ENCODE measurements at regions not wholly inside any gene's neighbourhood (a gene's known extent, or its start where the extent isn't known, plus 50 kb on each side); places are given as distances from the start of the nearest gene placed in this dataset.
"Not testable (repeated sequence)": the region's sequence is repeated elsewhere in the genome, so short reads cannot be mapped to it uniquely, and the experiment has no call there.

- ATAC-seq (ENCODE audit: low FRiP score) (no peak), DNase-seq (no peak)
- WGBS, 2 donors, result 34 to 36% methylated on average over 7 of the region's 7 CpGs
- Histone ChIP-seq H3K36me3 (ENCODE audit: control insufficient read depth in 1 of 2, insufficient read depth in 2 of 2, low read length in 1 of 2) (no peaks in the 10 kb centered on the region), H3K27me3 (ENCODE audit: control insufficient read depth in 1 of 2, insufficient read depth in 2 of 2, low read length in 1 of 2) (no peaks in the 10 kb centered on the region), H3K4me3 (ENCODE audit: low read length in 2 of 2) (no peak overlapping the region), H3K9me3 (ENCODE audit: control insufficient read depth, low read length) (no peaks in the 10 kb centered on the region), H3K4me1 (ENCODE audit: control insufficient read depth in 1 of 2, insufficient read depth in 2 of 2, low read length in 2 of 2) (no peaks in the 10 kb centered on the region), H3K27ac (ENCODE audit: low read depth in 1 of 2, low read length in 2 of 2) (no peak overlapping the region)
- intact Hi-C loops (cut with DNase I), result no loop called here
These were observed 280.3 kb downstream of the SPRY1 start for GRCh38 chr4:123676890-123677229.

GRCh38 chr4:123682931-123683330 lies 286.3 kb downstream of the SPRY1 start:
- intact Hi-C loops (cut with DNase I), result no loop called here
- DNase-seq, result no peak
- no peaks in the 10 kb centered on the region for H3K9me3 ChIP-seq (ENCODE audit: control insufficient read depth, low read length)
- no peak overlapping the region for H3K4me3 ChIP-seq (ENCODE audit: low read length in 2 of 2)
- no peaks in the 10 kb centered on the region for H3K36me3 ChIP-seq (ENCODE audit: control insufficient read depth in 1 of 2, insufficient read depth in 2 of 2, low read length in 1 of 2)
- no peak overlapping the region for H3K27ac ChIP-seq (ENCODE audit: low read depth in 1 of 2, low read length in 2 of 2)
- 8 to 10% methylated on average over 2 of the region's 2 CpGs for WGBS, 2 donors
- no peak for ATAC-seq (ENCODE audit: low FRiP score)
- H3K4me1 ChIP-seq (ENCODE audit: control insufficient read depth in 1 of 2, insufficient read depth in 2 of 2, low read length in 2 of 2), result no peaks in the 10 kb centered on the region
- H3K27me3 ChIP-seq (ENCODE audit: control insufficient read depth in 1 of 2, insufficient read depth in 2 of 2, low read length in 1 of 2), result no peaks in the 10 kb centered on the region

GRCh38 chr4:123684937-123685336 lies 288.3 kb downstream of the SPRY1 start:
- H3K36me3 ChIP-seq (ENCODE audit: control insufficient read depth in 1 of 2, insufficient read depth in 2 of 2, low read length in 1 of 2); H3K27me3 ChIP-seq (ENCODE audit: control insufficient read depth in 1 of 2, insufficient read depth in 2 of 2, low read length in 1 of 2); H3K27ac ChIP-seq (ENCODE audit: low read depth in 1 of 2, low read length in 2 of 2); DNase-seq; H3K4me1 ChIP-seq (ENCODE audit: control insufficient read depth in 1 of 2, insufficient read depth in 2 of 2, low read length in 2 of 2); intact Hi-C loops (cut with DNase I); H3K4me3 ChIP-seq (ENCODE audit: low read length in 2 of 2); H3K9me3 ChIP-seq (ENCODE audit: control insufficient read depth, low read length); ATAC-seq (ENCODE audit: low FRiP score): not testable (repeated sequence)
- WGBS, 2 donors, result 96 to 98% methylated on average over 21 to 26 of the region's 26 CpGs

GRCh38 chr4:123695531-123695930 lies 298.9 kb downstream of the SPRY1 start:
- intact Hi-C loops (cut with DNase I); DNase-seq; H3K27ac ChIP-seq (ENCODE audit: low read depth in 1 of 2, low read length in 2 of 2); H3K36me3 ChIP-seq (ENCODE audit: control insufficient read depth in 1 of 2, insufficient read depth in 2 of 2, low read length in 1 of 2); H3K4me3 ChIP-seq (ENCODE audit: low read length in 2 of 2); H3K27me3 ChIP-seq (ENCODE audit: control insufficient read depth in 1 of 2, insufficient read depth in 2 of 2, low read length in 1 of 2); H3K9me3 ChIP-seq (ENCODE audit: control insufficient read depth, low read length); ATAC-seq (ENCODE audit: low FRiP score); H3K4me1 ChIP-seq (ENCODE audit: control insufficient read depth in 1 of 2, insufficient read depth in 2 of 2, low read length in 2 of 2): not testable (repeated sequence)
- 90 to 92% methylated on average over 2 of the region's 2 CpGs for WGBS, 2 donors

GRCh38 chr4:123696687-123697086 lies 300.1 kb downstream of the SPRY1 start:
- H3K4me1 ChIP-seq (ENCODE audit: control insufficient read depth in 1 of 2, insufficient read depth in 2 of 2, low read length in 2 of 2), result no peaks in the 10 kb centered on the region
- intact Hi-C loops (cut with DNase I), result no loop called here
- H3K27ac ChIP-seq (ENCODE audit: low read depth in 1 of 2, low read length in 2 of 2), result no peak overlapping the region
- ATAC-seq (ENCODE audit: low FRiP score) (no peak), DNase-seq (no peak)
- no peaks in the 10 kb centered on the region for H3K9me3 ChIP-seq (ENCODE audit: control insufficient read depth, low read length)
- H3K27me3 ChIP-seq (ENCODE audit: control insufficient read depth in 1 of 2, insufficient read depth in 2 of 2, low read length in 1 of 2), result no peaks in the 10 kb centered on the region
- no peaks in the 10 kb centered on the region for H3K36me3 ChIP-seq (ENCODE audit: control insufficient read depth in 1 of 2, insufficient read depth in 2 of 2, low read length in 1 of 2)
- WGBS, 2 donors, result 84 to 86% methylated on average over 2 of the region's 2 CpGs
- H3K4me3 ChIP-seq (ENCODE audit: low read length in 2 of 2), result no peak overlapping the region

GRCh38 chr4:123698556-123698955 lies 302.0 kb downstream of the SPRY1 start:
- Histone ChIP-seq H3K4me1 (ENCODE audit: control insufficient read depth in 1 of 2, insufficient read depth in 2 of 2, low read length in 2 of 2) (no peaks in the 10 kb centered on the region), H3K9me3 (ENCODE audit: control insufficient read depth, low read length) (no peaks in the 10 kb centered on the region), H3K27me3 (ENCODE audit: control insufficient read depth in 1 of 2, insufficient read depth in 2 of 2, low read length in 1 of 2) (no peaks in the 10 kb centered on the region), H3K4me3 (ENCODE audit: low read length in 2 of 2) (no peak overlapping the region), H3K36me3 (ENCODE audit: control insufficient read depth in 1 of 2, insufficient read depth in 2 of 2, low read length in 1 of 2) (no peaks in the 10 kb centered on the region), H3K27ac (ENCODE audit: low read depth in 1 of 2, low read length in 2 of 2) (no peak overlapping the region)
- ATAC-seq (ENCODE audit: low FRiP score) (no peak), DNase-seq (no peak)
- intact Hi-C loops (cut with DNase I), result no loop called here
- 94 to 97% methylated on average over 4 of the region's 4 CpGs for WGBS, 2 donors

GRCh38 chr4:123699880-123700771 lies 303.5 kb downstream of the SPRY1 start:
- ATAC-seq (ENCODE audit: low FRiP score), result peak; percentile 60
- H3K4me3 ChIP-seq (ENCODE audit: low read length in 2 of 2), result peak overlapping the region in 1 of 2 donors; percentile 10
- peak overlapping the region in 1 of 2 donors; percentile 75 for H3K27ac ChIP-seq (ENCODE audit: low read depth in 1 of 2, low read length in 2 of 2)

GRCh38 chr4:123701131-123701575 lies 304.6 kb downstream of the SPRY1 start:
- Histone ChIP-seq H3K4me1 (ENCODE audit: control insufficient read depth in 1 of 2, insufficient read depth in 2 of 2, low read length in 2 of 2) (no peaks in the 10 kb centered on the region), H3K27ac (ENCODE audit: low read depth in 1 of 2, low read length in 2 of 2) (no peak overlapping the region), H3K27me3 (ENCODE audit: control insufficient read depth in 1 of 2, insufficient read depth in 2 of 2, low read length in 1 of 2) (no peaks in the 10 kb centered on the region), H3K9me3 (ENCODE audit: control insufficient read depth, low read length) (no peaks in the 10 kb centered on the region), H3K4me3 (ENCODE audit: low read length in 2 of 2) (no peak overlapping the region), H3K36me3 (ENCODE audit: control insufficient read depth in 1 of 2, insufficient read depth in 2 of 2, low read length in 1 of 2) (no peaks in the 10 kb centered on the region)
- intact Hi-C loops (cut with DNase I), result no loop called here
- DNase-seq (no peak), ATAC-seq (ENCODE audit: low FRiP score) (no peak)
- 49 to 50% methylated on average over 1 of the region's 1 CpG for whole genome bisulfite sequencing, 2 donors

More at GRCh38 chr4:123699880-123700771, 303.5 kb downstream of the SPRY1 start:
- WGBS, 2 donors, result 5 to 6% methylated on average over 6 of the region's 6 CpGs
- H3K36me3 ChIP-seq (ENCODE audit: control insufficient read depth in 1 of 2, insufficient read depth in 2 of 2, low read length in 1 of 2), result no peaks in the 10 kb centered on the region
- intact Hi-C loops (cut with DNase I), result no loop called here
- no peaks in the 10 kb centered on the region for H3K9me3 ChIP-seq (ENCODE audit: control insufficient read depth, low read length)
- no peaks in the 10 kb centered on the region for H3K4me1 ChIP-seq (ENCODE audit: control insufficient read depth in 1 of 2, insufficient read depth in 2 of 2, low read length in 2 of 2)
- H3K27me3 ChIP-seq (ENCODE audit: control insufficient read depth in 1 of 2, insufficient read depth in 2 of 2, low read length in 1 of 2), result no peaks in the 10 kb centered on the region
- no peak for DNase-seq

- WGBS, 2 donors, result 80 to 91% methylated on average over 6 of the region's 6 CpGs
- Histone ChIP-seq H3K9me3 (ENCODE audit: control insufficient read depth, low read length) (peaks cover 1% of the 10 kb centered on the region), H3K4me3 (ENCODE audit: low read length in 2 of 2) (no peak overlapping the region), H3K4me1 (ENCODE audit: control insufficient read depth in 1 of 2, insufficient read depth in 2 of 2, low read length in 2 of 2) (no peaks in the 10 kb centered on the region), H3K36me3 (ENCODE audit: control insufficient read depth in 1 of 2, insufficient read depth in 2 of 2, low read length in 1 of 2) (peaks cover 0 to 2% of the 10 kb centered on the region in 2 donors), H3K27ac (ENCODE audit: low read depth in 1 of 2, low read length in 2 of 2) (no peak overlapping the region), H3K27me3 (ENCODE audit: control insufficient read depth in 1 of 2, insufficient read depth in 2 of 2, low read length in 1 of 2) (no peaks in the 10 kb centered on the region)
- intact Hi-C loops (cut with DNase I), result no loop called here
- ATAC-seq (ENCODE audit: low FRiP score), result no peak
- DNase-seq, result no peak
These were observed 308.8 kb downstream of the SPRY1 start for GRCh38 chr4:123705419-123705818.

Measured in aorta (tissue), 5 donors.